CD4-positive, alpha-beta T cell treated with Interleukin-15 for 4 hours (primary cell): ENCODE measurements at regions not wholly inside any gene's neighbourhood (a gene's known extent, or its start where the extent isn't known, plus 50 kb on each side); places are given as distances from the start of the nearest gene placed in this dataset.

Experiments used
- DNase-seq: peaks from one replicate; pipeline ENCODE4 v3.0.0-alpha.2; 2020; ENCODE audit warnings: low spot score

DNA sequence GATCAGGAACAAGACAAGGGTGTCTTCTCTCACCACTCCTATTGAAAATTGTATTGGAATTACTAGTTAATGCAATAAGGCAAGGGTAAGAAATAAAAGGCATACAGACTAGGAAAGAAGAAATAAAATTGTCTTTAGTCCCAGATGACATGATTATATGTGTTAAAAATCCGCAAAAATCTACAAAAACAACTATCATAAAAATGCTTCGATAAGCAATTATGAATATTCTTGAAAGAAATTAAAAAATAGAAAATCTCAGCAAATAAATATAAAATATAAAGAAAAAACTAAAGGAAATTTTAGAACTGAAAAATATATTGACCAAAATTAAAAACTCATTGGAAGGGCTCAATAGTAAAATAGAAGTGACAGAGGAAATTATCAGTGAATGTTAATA lies 243.3 kb downstream of the ZNF674 start:
- DNase-seq, result no peak

- no peak for DNase-seq
Observed at GRCh38 chrX:46298821-46299220, 246.4 kb downstream of the ZNF674 start.

- DNase-seq, result no peak
Observed at GRCh38 chrX:46295963-46296362, 249.3 kb downstream of the ZNF674 start.

GRCh38 chrX:46294234-46294633 lies 251.0 kb downstream of the ZNF674 start:
- DNase-seq, result no peak

DNA sequence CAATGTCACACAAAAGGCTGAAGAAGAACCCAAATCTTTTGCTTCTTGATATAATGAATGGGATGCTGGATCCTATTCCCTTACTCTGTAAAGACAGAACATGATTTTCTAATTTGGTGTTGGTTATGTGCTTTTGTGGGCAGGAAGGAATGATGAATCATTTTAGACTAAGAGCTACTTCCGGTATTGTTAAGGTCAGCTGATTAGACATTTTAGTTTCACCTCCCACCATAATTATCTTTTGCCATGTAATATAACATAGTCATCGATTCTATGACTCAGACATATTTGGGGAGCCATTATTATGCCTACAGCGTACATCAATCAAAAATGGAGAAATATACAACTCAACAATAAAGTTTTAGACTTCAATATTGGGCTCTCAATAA lies 265.3 kb downstream of the ZNF674 start:
- no peak for DNase-seq

DNA sequence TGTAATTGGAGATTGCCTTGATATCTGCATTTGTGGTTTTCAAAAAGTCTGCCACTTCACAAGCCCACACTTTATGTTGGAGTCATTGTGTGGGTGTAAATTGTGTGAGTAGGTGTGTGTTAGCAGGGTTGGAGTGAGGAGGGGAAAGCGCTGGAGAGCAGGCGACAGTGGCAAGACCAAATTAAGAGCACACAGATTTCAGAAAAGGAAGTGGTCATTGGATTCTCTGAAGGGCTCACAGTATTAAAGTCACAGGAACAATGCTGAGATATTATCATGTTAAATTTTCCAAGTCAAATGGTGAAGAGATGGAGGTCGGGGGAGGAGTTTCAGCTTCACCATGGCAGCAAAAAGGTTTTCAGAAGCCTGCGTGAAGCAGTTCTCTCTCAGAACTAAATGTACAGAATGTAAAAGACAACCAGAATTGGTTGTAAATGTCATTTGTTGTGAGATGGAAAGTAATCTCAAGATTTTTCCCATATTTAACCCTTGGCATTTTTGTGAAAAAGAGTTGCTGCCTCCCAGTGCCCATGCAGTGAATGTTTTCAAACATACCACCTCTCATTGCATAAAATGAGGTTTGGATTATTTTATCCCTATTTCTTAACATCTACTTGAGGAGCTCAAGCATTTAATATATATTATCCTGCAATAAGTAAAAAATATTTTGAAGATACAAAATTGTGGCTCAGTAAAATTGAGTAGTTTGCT lies 265.9 kb downstream of the ZNF674 start:
- no peak for DNase-seq

- DNase-seq, result no peak
Observed at GRCh38 chrX:46278572-46278971, 266.6 kb downstream of the ZNF674 start.

DNA sequence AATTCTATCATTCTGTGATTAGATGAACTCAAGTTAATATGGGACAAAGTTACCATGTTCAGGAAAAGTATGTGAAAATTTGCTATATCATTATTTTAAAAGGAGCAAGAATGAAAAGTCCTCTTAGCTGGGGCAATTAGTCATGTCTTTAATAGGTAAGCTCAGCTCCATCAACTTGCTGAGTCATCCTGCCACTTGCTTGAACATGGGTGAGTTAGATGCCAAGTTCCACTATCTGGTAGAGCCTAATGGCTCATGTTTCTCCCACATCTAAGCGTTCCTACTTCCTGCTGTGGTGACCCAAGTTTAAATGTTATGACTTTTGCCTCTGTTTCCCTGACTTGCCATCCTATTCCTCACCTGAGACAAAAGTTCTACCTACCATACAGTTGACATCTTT lies 276.8 kb downstream of the ZNF674 start:
- no peak for DNase-seq

DNA sequence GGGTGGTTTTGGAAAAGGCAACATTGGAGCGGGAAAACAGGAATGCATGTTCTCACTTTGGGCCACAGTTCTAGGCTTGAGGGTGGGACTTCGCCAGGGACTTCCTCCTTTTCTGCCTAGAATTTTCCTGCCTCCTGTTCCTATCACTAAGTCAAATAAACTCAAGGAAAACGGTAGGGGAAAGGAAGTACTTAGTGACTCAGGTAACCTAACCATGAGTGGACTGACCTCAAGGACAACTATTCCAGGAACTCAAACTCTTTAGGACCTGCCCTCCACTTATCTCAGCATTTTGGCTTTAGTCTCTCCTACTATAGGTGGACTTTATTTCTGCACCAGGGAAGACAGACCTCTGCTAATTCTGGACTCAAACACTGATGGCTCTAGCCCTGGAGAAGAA lies 281.7 kb downstream of the ZNF674 start:
- no peak for DNase-seq

DNA sequence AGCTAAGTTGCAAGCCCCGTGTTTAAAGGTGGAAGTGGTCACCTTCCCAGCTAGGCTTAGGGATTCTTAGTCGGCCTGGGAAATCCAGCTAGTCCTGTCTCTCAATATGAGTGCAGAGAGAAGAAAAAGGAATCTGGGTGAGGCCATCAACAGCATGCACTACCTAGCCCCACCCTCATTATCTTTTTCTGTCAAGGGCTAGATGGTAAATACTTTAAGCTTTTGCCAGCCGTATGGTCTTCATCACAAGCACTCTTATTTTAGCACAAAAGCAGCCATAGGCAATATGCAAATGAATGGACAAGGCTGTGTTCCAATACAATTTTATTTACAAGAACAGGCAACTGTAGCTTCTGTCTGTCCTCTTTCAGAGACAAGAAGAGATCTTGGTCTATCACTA lies 282.9 kb downstream of the ZNF674 start:
- no peak for DNase-seq

DNA sequence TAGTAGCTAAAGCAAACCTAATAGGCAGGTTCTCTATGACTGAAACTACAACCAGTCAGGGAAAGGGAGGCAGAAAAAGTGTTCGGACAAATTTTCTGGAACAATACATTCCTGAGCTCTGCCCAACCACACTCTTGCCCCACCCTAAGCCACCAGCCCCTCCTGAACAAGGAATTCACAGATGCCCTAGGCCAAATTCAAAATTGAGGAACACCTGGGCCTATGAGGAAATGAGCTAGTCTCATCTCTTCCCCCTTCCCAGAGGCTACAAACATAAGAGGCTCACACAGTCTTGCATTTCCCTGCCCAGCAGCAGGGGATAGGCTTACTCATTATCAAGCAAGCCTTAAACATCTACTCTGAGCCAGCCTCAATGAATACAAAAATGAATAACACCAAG lies 284.7 kb downstream of the ZNF674 start:
- no peak for DNase-seq

DNA sequence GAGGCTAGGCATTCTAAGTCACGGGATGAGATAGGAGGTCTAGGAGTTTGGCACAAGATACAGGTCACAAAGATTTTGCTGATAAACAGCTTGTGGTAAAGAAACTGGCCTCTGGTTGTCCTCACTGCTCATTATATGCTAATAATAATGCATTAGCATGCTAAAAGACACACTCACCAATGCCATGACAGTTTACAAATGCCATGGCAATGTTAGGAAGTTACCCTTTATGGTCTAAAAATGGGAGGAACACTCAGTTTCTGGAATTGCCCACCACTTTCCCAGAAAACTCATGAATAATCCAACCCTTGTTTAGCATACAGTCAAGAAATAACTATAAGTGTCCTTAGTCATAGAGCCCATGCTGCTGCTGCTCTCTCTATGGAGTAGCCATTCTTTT lies 286.9 kb downstream of the ZNF674 start:
- DNase-seq, result no peak

DNA sequence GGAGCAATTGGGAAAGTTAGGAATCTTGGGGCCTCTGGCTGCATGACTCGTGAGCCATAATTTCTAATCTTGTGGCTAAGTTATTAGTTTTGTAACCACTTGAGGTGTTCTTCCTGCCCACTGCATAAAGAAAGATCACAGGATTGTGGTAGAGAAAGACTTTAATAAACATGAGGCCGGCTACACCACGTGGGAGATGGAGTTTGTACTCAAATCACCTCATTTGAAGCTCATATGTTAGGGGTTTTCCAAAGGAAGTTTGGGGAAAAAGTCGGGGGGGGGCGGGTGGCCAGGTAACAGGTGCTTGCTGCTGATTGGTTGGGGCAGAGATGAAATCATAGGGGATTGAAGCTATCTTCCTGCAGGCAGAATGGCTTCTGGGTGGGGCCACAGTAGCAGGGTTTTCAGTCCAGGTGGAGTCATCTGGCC lies 287.8 kb downstream of the ZNF674 start:
- DNase-seq, result no peak

DNA sequence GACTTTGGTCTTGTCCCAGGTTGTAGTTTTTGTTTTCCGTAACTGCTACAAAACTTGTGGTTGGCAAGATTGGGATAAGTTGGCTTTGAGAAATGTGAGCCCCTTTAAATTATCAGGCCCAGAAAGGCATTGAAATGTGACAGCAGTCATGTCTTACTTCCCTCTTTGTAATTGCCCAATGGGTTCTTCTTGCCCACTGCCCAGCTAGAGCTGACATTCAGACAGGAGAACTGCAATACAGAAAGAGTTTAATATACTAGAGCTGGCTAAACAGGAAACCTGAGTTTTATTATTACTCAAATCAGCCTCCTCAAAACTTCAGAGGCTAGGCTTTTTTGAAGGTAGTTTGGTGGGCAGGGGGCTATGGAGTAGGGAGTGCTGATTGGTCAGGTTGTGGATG lies 288.3 kb downstream of the ZNF674 start:
- DNase-seq, result no peak

DNA sequence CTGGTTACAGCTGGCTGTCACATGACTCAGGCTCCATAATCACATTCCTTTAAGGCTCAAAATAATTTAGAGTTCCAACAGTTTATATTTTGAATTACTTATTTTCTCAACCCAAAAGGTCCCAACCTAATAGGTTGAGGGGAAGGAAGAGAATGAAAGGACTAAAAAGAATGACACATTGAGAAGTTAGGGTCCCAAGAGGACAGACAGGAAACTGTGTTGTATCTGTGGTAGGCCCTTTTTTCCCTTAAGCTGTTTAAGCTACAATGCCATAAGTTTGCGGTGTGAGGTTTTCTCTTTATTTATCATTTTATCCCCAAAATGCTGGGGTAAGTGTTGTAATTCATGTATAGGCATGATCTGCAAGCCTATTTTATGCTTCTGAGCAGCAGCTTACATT lies 290.2 kb downstream of the ZNF674 start:
- DNase-seq, result no peak

- DNase-seq, result no peak
Observed at GRCh38 chrX:46254641-46255040, 290.6 kb downstream of the ZNF674 start.

DNA sequence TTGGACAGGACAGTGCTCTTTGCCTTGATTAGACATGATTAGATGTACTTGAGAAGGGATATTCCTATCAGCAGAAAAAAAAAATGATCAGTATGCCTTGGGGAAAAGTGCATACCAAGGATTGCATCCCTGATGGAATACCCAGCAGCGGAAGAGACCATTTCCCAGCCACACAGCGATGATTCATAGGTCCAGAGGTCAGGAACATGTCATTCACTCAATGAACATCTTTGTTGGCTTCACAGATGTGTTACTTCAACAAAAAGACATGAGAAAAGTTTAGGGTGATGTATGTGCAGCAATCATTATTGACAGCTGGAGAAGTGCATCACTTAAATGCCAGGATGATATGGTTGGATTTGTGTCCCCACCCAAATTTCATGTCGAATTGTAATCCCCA lies 293.5 kb downstream of the ZNF674 start:
- no peak for DNase-seq

DNA sequence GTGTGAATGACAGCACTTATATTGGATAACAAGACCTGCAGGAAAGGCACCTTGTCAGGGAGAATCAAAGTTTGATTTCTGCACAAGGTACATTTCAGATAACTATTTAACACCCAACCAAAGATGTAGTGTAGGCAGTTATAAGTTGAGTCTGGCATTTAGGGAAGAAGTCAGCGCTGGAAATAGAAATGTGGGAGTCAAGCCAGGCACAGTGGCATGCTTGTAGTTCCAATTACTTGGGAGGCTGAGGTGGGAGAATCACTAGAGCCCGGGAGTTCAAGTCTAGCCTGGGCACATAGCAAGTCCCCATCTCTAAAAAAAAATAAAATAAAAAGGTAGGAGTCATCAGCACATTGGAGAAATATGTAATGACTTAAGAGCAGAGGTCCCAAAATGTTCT lies 295.1 kb downstream of the ZNF674 start:
- no peak for DNase-seq

DNA sequence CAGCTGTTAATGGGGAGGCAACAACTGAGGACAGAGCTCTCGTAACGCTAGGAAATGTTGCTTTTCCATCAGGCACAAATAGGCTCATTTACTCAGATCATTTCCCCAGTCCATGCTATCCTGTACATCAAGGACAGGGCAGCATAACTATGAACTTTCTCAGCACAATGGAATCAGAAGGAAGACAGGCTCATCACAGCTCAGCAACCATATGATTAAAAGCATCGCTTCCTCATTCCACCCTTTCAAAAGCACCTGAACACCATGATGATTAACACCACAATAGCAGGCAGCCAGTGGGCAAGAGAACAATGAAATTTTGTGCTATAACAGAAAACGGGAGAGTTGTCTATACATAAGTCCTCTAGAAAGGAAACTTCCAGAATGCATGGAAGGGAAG lies 297.8 kb downstream of the ZNF674 start:
- no peak for DNase-seq

GRCh38 chrX:46244451-46244850 lies 300.8 kb downstream of the ZNF674 start:
- DNase-seq, result no peak

DNA sequence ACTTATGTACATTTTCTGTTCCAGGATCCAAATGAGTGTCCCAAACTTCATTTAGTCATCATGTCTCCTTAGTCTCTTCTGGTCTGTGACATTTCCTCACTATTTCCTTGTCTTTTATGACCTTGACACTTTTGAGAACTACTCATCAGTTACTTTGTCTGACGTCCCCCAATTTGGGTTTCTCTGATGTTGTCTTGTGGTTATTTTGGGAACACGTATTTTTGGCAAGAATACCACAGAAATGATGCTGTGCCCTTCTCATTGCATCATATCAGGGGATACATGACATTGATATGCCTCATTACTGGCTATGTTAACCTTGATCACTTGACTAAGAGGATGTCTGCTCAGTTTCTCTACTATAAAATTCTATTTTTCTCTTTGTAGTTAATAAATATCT lies 308.8 kb downstream of the ZNF674 start:
- DNase-seq, result no peak

- DNase-seq, result no peak
Observed at GRCh38 chrX:46235778-46236177, 309.4 kb downstream of the ZNF674 start.

DNA sequence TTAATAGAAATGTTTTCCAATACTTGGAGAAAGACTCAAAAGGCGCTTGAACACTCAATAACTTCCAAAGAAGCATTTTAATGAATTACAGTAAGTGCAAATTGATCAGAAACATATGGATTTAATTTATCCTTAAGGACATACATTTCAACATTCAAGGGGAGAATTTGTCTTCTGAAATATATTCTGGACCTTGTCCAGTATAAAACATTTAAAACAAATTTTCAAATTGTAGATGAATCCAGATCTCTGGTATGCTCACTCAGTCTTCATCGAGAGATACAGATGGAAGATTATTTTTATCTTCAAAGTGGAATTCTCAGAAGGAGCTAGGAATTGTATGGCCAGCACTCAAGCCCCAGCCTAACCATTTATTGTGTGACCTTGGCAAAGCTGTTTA lies 310.4 kb downstream of the ZNF674 start:
- DNase-seq, result no peak

- DNase-seq, result no peak
Observed at GRCh38 chrX:46228389-46228788, 316.8 kb downstream of the ZNF674 start.

DNA sequence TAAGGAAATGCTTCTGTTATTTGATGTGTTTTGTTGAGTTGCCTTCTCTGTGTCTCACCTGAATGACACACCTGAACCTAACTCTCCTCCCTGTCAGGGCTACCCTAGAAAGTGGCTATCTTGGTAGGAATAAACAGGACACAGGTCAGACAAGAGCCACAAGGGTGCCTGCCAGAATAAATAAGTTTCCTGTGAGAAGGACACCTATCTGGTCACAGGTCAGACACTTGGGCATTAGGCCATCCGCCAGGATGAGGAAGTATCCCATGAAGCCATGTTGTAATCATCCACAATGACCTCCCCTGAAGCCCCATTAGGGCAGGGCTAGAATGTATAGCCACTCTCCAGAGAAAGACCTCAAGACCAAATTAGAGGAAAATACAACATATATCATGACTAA lies 318.8 kb downstream of the ZNF674 start:
- no peak for DNase-seq
